VCaP (cell line): ENCODE measurements at regions not wholly inside any gene's neighbourhood (a gene's known extent, or its start where the extent isn't known, plus 50 kb on each side); places are given as distances from the start of the nearest gene placed in this dataset.
"Not testable (repeated sequence)": the region's sequence is repeated elsewhere in the genome, so short reads cannot be mapped to it uniquely, and the experiment has no call there.

Source experiments
- H3K27ac ChIP-seq: fragments of 450-650 bp; 2 replicates; pipeline ENCODE4 v1.5.1; 2017
- CTCF ChIP-seq: fragments of 450-650 bp; conservative IDR thresholded peaks from 2 replicates; pipeline ENCODE4 v1.5.1; 2017; ENCODE audit warnings: mild to moderate bottlenecking, moderate library complexity

- no peak overlapping the region for H3K27ac ChIP-seq
- no peak for TF ChIP-seq CTCF
These were observed 69.1 kb downstream of the OLIG1 start for GRCh38 chr21:33139084-33139483.

- TF ChIP-seq CTCF = no peak
- no peak overlapping the region for H3K27ac ChIP-seq
These were observed 70.3 kb downstream of the OLIG1 start for GRCh38 chr21:33140288-33140687.

- TF ChIP-seq CTCF = no peak
- peak overlapping the region; percentile 67; the same call in 1 of the 2 replicates for H3K27ac ChIP-seq
These were observed 76.5 kb downstream of the OLIG1 start for GRCh38 chr21:33146467-33146866.

- H3K27ac ChIP-seq = no peak overlapping the region; the same call in 1 of the 2 replicates
- TF ChIP-seq CTCF = no peak
These were observed 79.2 kb downstream of the OLIG1 start for GRCh38 chr21:33149181-33149580.

GRCh38 chr21:33150968-33151367 lies 78.8 kb upstream of the IFNAR2 start:
- not testable (repeated sequence) for H3K27ac ChIP-seq

GRCh38 chr21:33151941-33152731 lies 77.6 kb upstream of the IFNAR2 start:
- no peak overlapping the region for H3K27ac ChIP-seq
- TF ChIP-seq CTCF = no peak

- H3K27ac ChIP-seq = no peak overlapping the region
- no peak for TF ChIP-seq CTCF
These were observed 77.0 kb upstream of the IFNAR2 start for GRCh38 chr21:33152732-33153130.

- no peak for TF ChIP-seq CTCF
- no peak overlapping the region for H3K27ac ChIP-seq
These were observed 74.7 kb upstream of the IFNAR2 start for GRCh38 chr21:33155005-33155404.
